ENCODE measurements at regions not wholly inside any gene's neighbourhood (a gene's known extent, or its start where the extent isn't known, plus 50 kb on each side); places are given as distances from the start of the nearest gene placed in this dataset.

- no peaks in the 10 kb centered on the region for H3K4me1 Mint-ChIP-seq (ENCODE audit: low read depth)
- peaks cover 7% of the 10 kb centered on the region for H3K27me3 Mint-ChIP-seq (ENCODE audit: insufficient read depth)
- no peak for DNase-seq
- H3K4me3 Mint-ChIP-seq: no peak overlapping the region
- no peaks in the 10 kb centered on the region for H3K36me3 Mint-ChIP-seq (ENCODE audit: low read depth)
- TF ChIP-seq CTCF (IDR thresholded peaks at IDR 0.05): no peak
- no peak overlapping the region for H3K27ac Mint-ChIP-seq
- H3K9me3 Mint-ChIP-seq: peaks cover 7% of the 10 kb centered on the region; the same call in 1 of the 2 replicates
These were observed 401.2 kb downstream of the MATN1 start for GRCh38 chr1:30321996-30322858.

- Mint-ChIP-seq H3K4me3 (no peak overlapping the region), H3K27me3 (ENCODE audit: insufficient read depth) (peaks cover 7% of the 10 kb centered on the region), H3K4me1 (ENCODE audit: low read depth) (no peaks in the 10 kb centered on the region), H3K27ac (no peak overlapping the region), H3K9me3 (peaks cover 16% of the 10 kb centered on the region), H3K36me3 (ENCODE audit: low read depth) (no peaks in the 10 kb centered on the region)
- TF ChIP-seq CTCF (IDR thresholded peaks at IDR 0.05): no peak
- DNase-seq: no peak
These were observed 402.0 kb downstream of the MATN1 start for GRCh38 chr1:30321246-30321910.

- no peak for DNase-seq
- Mint-ChIP-seq H3K27ac (no peak overlapping the region), H3K9me3 (peaks cover 24% of the 10 kb centered on the region), H3K4me1 (ENCODE audit: low read depth) (no peaks in the 10 kb centered on the region), H3K27me3 (ENCODE audit: insufficient read depth) (peaks cover 7% of the 10 kb centered on the region), H3K4me3 (no peak overlapping the region), H3K36me3 (ENCODE audit: low read depth) (no peaks in the 10 kb centered on the region)
- no peak for TF ChIP-seq CTCF (IDR thresholded peaks at IDR 0.05)
These were observed 402.8 kb downstream of the MATN1 start for GRCh38 chr1:30320581-30320890.

- no peaks in the 10 kb centered on the region for H3K4me1 Mint-ChIP-seq (ENCODE audit: low read depth)
- no peak overlapping the region for H3K4me3 Mint-ChIP-seq
- no peak for DNase-seq
- peaks cover 7% of the 10 kb centered on the region; the same call in 1 of the 2 replicates for H3K27me3 Mint-ChIP-seq (ENCODE audit: insufficient read depth)
- TF ChIP-seq CTCF (IDR thresholded peaks at IDR 0.05): no peak
- no peak overlapping the region for H3K27ac Mint-ChIP-seq
- peaks cover 26% of the 10 kb centered on the region for H3K9me3 Mint-ChIP-seq
- no peaks in the 10 kb centered on the region for H3K36me3 Mint-ChIP-seq (ENCODE audit: low read depth)
These were observed 403.4 kb downstream of the MATN1 start for GRCh38 chr1:30319765-30320580.

GRCh38 chr1:30318864-30319718, 404.3 kb downstream of the MATN1 start:
- Mint-ChIP-seq H3K27me3 (ENCODE audit: insufficient read depth) (peaks cover 7% of the 10 kb centered on the region; the same call in 1 of the 2 replicates), H3K4me1 (ENCODE audit: low read depth) (no peaks in the 10 kb centered on the region), H3K36me3 (ENCODE audit: low read depth) (no peaks in the 10 kb centered on the region), H3K9me3 (peaks cover 31% of the 10 kb centered on the region), H3K27ac (no peak overlapping the region), H3K4me3 (no peak overlapping the region)
- no peak for TF ChIP-seq CTCF (IDR thresholded peaks at IDR 0.05)
- no peak for DNase-seq

Measured in HFFc6 (cell line).